Testis (tissue), 2 donors: ENCODE measurements at regions not wholly inside any gene's neighbourhood (a gene's known extent, or its start where the extent isn't known, plus 50 kb on each side); places are given as distances from the start of the nearest gene placed in this dataset.

Experiments used
- DNase-seq: peaks from one replicate; pipeline ENCODE4 v3.0.0-alpha.2; 2019
- H3K27ac ChIP-seq, 2 donors: fragments of 200-600 bp; sonication (generic); one replicate each; pipeline ENCODE4 v1.5.1; 2019
- H3K27me3 ChIP-seq: fragments of 200-600 bp; sonication (generic); one replicate; pipeline ENCODE4 v1.5.1; 2019
- H3K36me3 ChIP-seq: fragments of 200-600 bp; sonication (generic); one replicate; pipeline ENCODE4 v1.5.1; 2017; ENCODE audit warnings: low read depth; ENCODE audit errors: missing control alignments
- H3K4me1 ChIP-seq: fragments of 200-600 bp; sonication (generic); one replicate; pipeline ENCODE4 v1.5.1; 2019
- H3K4me3 ChIP-seq, 2 donors: fragments of 200-600 bp; sonication (generic); one replicate each; pipeline ENCODE4 v1.5.1; 2017 to 2019
- H3K9me3 ChIP-seq: fragments of 200-600 bp; sonication (generic); one replicate; pipeline ENCODE4 v1.5.1; 2017
- POLR2A ChIP-seq: fragments of 450-650 bp; IDR thresholded peaks from one replicate; pipeline ENCODE4 v1.6.1; 2017; ENCODE audit warnings: antibody characterized with exemption, mild to moderate bottlenecking, moderate library complexity
- WGBS, 2 donors: methylation state at CpG; one replicate each; pipeline ENCODE4 v1.1.5; 2018; 5-methylcytosine and 5-hydroxymethylcytosine counted together
- intact Hi-C: fragments of 100-400 bp; cut with DNase I; formaldehyde crosslinking; loops from one replicate; pipeline ENCODE4 v1.15.1; 2023; ENCODE audit warnings: low total_unique reads
- TF ChIP-seq, protein P1 (sequence below), 3 experiments: fragments of 450-650 bp in 2 of 3; fragments of 200-600 bp in 1 of 3; sonication (generic) in 1 of 3; IDR thresholded peaks; one replicate each; pipeline ENCODE4 v1.5.1; 2016 to 2019; ENCODE audit warnings: antibody characterized with exemption in 3 of 3, mild to moderate bottlenecking in 2 of 3, moderate library complexity in 1 of 3

GRCh38 chr2:120803764-120804335, 68.2 kb downstream of the GLI2 start:
- no peak overlapping the region for H3K4me3 ChIP-seq
- intact Hi-C loops: no loop called here
- H3K4me1 ChIP-seq: peaks cover 17% of the 10 kb centered on the region

DNA sequence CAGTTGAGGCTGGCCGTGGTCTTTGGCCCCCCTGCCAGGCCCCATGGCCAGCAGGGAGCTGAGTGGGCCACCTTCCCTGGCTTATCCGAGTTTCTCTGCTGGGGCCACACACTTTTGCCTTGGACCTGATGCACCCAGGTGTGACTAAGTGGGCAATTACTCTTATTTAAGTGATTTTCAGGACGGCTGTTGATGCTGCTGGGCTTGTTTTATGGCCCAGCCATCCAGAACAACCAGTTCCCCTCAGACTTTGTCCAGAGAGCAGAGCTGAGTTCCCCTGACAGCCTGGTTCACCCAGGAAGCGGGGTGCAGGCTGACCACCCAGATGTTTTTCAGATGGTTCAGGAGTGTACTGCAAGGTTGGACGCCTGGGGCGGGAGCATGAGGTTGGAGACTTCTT, 68.8 kb downstream of the GLI2 start:
- H3K4me1 ChIP-seq: peaks cover 17% of the 10 kb centered on the region

More at GRCh38 chr2:120803764-120804335, 68.2 kb downstream of the GLI2 start:
- no peaks in the 10 kb centered on the region for H3K36me3 ChIP-seq
- no peaks in the 10 kb centered on the region for H3K9me3 ChIP-seq
- no peak for DNase-seq
- no peak for TF ChIP-seq POLR2A
- TF ChIP-seq, protein P1, sequence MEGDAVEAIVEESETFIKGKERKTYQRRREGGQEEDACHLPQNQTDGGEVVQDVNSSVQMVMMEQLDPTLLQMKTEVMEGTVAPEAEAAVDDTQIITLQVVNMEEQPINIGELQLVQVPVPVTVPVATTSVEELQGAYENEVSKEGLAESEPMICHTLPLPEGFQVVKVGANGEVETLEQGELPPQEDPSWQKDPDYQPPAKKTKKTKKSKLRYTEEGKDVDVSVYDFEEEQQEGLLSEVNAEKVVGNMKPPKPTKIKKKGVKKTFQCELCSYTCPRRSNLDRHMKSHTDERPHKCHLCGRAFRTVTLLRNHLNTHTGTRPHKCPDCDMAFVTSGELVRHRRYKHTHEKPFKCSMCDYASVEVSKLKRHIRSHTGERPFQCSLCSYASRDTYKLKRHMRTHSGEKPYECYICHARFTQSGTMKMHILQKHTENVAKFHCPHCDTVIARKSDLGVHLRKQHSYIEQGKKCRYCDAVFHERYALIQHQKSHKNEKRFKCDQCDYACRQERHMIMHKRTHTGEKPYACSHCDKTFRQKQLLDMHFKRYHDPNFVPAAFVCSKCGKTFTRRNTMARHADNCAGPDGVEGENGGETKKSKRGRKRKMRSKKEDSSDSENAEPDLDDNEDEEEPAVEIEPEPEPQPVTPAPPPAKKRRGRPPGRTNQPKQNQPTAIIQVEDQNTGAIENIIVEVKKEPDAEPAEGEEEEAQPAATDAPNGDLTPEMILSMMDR (IDR thresholded peaks at IDR 0.05): no peak
- H3K27ac ChIP-seq: no peak overlapping the region
- WGBS, 2 donors: 69 to 84% methylated on average over 11 of the region's 11 CpGs
- H3K27me3 ChIP-seq: no peaks in the 10 kb centered on the region

DNA sequence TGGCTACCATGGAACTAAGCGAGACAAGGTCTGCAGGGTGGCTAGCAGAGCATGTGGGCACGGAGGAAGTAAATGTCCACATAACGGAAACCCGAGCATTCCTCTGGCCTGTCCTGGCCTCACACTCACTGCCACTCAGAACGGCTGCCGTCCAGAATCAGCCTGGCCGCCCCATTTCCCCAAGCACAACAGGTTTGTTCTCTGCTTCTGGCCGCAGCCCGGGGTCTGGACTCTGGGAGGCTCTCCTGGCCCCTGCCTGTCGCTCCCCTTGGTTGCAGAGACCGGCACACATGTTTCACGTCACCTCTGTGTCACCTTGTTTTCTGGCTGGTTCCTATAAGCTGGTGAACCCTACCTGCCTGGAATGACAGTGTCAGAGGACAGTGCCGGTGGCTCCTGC, 69.3 kb downstream of the GLI2 start:
- H3K27ac ChIP-seq: no peak overlapping the region
- H3K4me1 ChIP-seq: peaks cover 17% of the 10 kb centered on the region
- H3K36me3 ChIP-seq: no peaks in the 10 kb centered on the region
- DNase-seq: no peak
- H3K4me3 ChIP-seq: no peak overlapping the region
- no peaks in the 10 kb centered on the region for H3K27me3 ChIP-seq
- no peaks in the 10 kb centered on the region for H3K9me3 ChIP-seq
- no peak for TF ChIP-seq POLR2A
- TF ChIP-seq, protein P1 (IDR thresholded peaks at IDR 0.05): no peak
- intact Hi-C loops: no loop called here
- WGBS, 2 donors: 89 to 91% methylated on average over 12 to 13 of the region's 13 CpGs

More for the DNA sequence above, 68.8 kb downstream of the GLI2 start:
- no peaks in the 10 kb centered on the region for H3K9me3 ChIP-seq
- H3K27ac ChIP-seq: no peak overlapping the region
- DNase-seq: no peak
- intact Hi-C loops: no loop called here
- H3K36me3 ChIP-seq: no peaks in the 10 kb centered on the region
- no peaks in the 10 kb centered on the region for H3K27me3 ChIP-seq
- TF ChIP-seq, protein P1 (IDR thresholded peaks at IDR 0.05): no peak
- no peak for TF ChIP-seq POLR2A
- H3K4me3 ChIP-seq: no peak overlapping the region
- 85 to 93% methylated on average over 5 to 6 of the region's 6 CpGs for WGBS, 2 donors

DNA sequence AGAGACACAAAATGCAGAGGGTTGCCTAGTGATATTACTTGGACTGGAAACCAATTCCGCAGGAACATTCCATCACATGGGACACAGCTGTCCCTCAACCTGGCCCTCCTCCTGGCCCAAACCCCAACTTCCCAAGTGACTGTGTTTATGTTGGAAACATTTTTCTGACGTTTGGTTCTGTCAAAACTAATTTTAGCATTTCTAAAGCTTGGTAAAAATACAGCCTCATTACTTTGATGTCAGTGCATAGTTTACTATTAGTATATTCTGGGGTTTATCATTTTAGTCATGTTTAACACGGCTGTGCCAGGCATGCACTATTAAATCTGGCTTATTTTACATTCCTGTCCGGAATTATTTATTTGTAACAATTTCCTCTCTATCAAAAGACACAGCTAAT, 69.9 kb downstream of the GLI2 start:
- 62 to 64% methylated on average over 4 of the region's 4 CpGs for WGBS, 2 donors
- no peak overlapping the region for H3K27ac ChIP-seq
- no peak for DNase-seq
- H3K27me3 ChIP-seq: no peaks in the 10 kb centered on the region
- H3K4me1 ChIP-seq: peaks cover 17% of the 10 kb centered on the region
- no peaks in the 10 kb centered on the region for H3K36me3 ChIP-seq
- H3K9me3 ChIP-seq: no peaks in the 10 kb centered on the region
- intact Hi-C loops: no loop called here
- TF ChIP-seq POLR2A: no peak
- TF ChIP-seq, protein P1 (IDR thresholded peaks at IDR 0.05): no peak
- no peak overlapping the region for H3K4me3 ChIP-seq

DNA sequence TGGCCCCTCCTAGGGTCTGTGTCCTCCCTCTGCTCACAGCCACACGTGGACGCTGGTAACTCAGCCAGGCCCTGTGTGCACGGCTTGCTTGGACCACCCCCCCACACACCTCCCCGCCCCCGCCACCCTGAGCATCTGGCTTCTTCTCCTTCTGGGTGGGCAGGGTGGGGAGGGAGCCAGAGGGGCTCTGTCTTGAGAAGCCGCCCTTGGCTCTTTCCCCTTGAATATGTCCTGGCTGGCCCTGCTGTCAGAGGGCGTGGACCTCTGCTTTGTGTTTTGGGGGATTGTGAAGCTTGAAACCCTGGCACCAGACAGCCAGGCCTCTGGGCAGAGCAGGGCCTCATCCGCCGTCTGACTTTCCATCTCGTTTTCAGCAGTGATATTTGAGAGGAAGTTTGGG, 72.1 kb downstream of the GLI2 start:
- no peaks in the 10 kb centered on the region for H3K36me3 ChIP-seq
- TF ChIP-seq, protein P1 (IDR thresholded peaks at IDR 0.05): no peak
- TF ChIP-seq POLR2A: no peak
- H3K4me1 ChIP-seq: peaks cover 6% of the 10 kb centered on the region
- no peak for DNase-seq
- H3K27ac ChIP-seq: no peak overlapping the region
- 62 to 65% methylated on average over 7 to 10 of the region's 10 CpGs for WGBS, 2 donors
- H3K9me3 ChIP-seq: no peaks in the 10 kb centered on the region
- intact Hi-C loops: no loop called here
- no peak overlapping the region for H3K4me3 ChIP-seq
- H3K27me3 ChIP-seq: no peaks in the 10 kb centered on the region
